ENCODE measurements at regions not wholly inside any gene's neighbourhood (a gene's known extent, or its start where the extent isn't known, plus 50 kb on each side); places are given as distances from the start of the nearest gene placed in this dataset.
"Not testable (repeated sequence)": the region's sequence is repeated elsewhere in the genome, so short reads cannot be mapped to it uniquely, and the experiment has no call there.

GRCh38 chr4:158970812-158971211, 132.1 kb upstream of the RAPGEF2 start:
- Histone ChIP-seq H3K9me3 (ENCODE audit: control insufficient read depth in 4 of 4, insufficient read depth in 3 of 4, low read length in 3 of 4) (no peaks in the 10 kb centered on the region), H3K9ac (ENCODE audit: insufficient read depth in 1 of 2, low read length in 2 of 2) (no peak overlapping the region), H3K36me3 (ENCODE audit: control insufficient read depth in 4 of 4, insufficient read depth in 4 of 4, low read length in 4 of 4) (no peaks in the 10 kb centered on the region), H3K4me3 (no peak overlapping the region), H3K27me3 (ENCODE audit: control insufficient read depth in 3 of 3, insufficient read depth in 3 of 3, low read length in 2 of 3) (no peaks in the 10 kb centered on the region), H3K4me1 (ENCODE audit: control insufficient read depth in 5 of 5, insufficient read depth in 5 of 5, low read length in 5 of 5) (no peaks in the 10 kb centered on the region), H3K27ac (ENCODE audit: low read depth in 1 of 2, low read length in 1 of 2) (no peak overlapping the region)
- WGBS, 2 donors: 80 to 83% methylated on average over 3 of the region's 3 CpGs
- no peak for TF ChIP-seq CTCF (IDR thresholded peaks at IDR 0.05; ENCODE audit: control extremely low read depth, extremely low read depth)
- DNase-seq: peak in 1 of 3 donors; percentile 2
- ATAC-seq (ENCODE audit: insufficient read depth, low FRiP score): no peak

- not testable (repeated sequence) for H3K9me3 ChIP-seq (ENCODE audit: control insufficient read depth in 4 of 4, insufficient read depth in 3 of 4, low read length in 3 of 4); DNase-seq; H3K36me3 ChIP-seq (ENCODE audit: control insufficient read depth in 4 of 4, insufficient read depth in 4 of 4, low read length in 4 of 4); H3K9ac ChIP-seq (ENCODE audit: insufficient read depth in 1 of 2, low read length in 2 of 2); H3K4me3 ChIP-seq; ATAC-seq (ENCODE audit: insufficient read depth, low FRiP score); H3K27ac ChIP-seq (ENCODE audit: low read depth in 1 of 2, low read length in 1 of 2); H3K4me1 ChIP-seq (ENCODE audit: control insufficient read depth in 5 of 5, insufficient read depth in 5 of 5, low read length in 5 of 5); H3K27me3 ChIP-seq (ENCODE audit: control insufficient read depth in 3 of 3, insufficient read depth in 3 of 3, low read length in 2 of 3)
- WGBS, 2 donors: 88 to 93% methylated on average over 2 of the region's 2 CpGs
Observed at GRCh38 chr4:158974438-158974837, 128.4 kb upstream of the RAPGEF2 start.

- H3K27me3 ChIP-seq (ENCODE audit: control insufficient read depth in 3 of 3, insufficient read depth in 3 of 3, low read length in 2 of 3); H3K9ac ChIP-seq (ENCODE audit: insufficient read depth in 1 of 2, low read length in 2 of 2); H3K4me3 ChIP-seq; H3K9me3 ChIP-seq (ENCODE audit: control insufficient read depth in 4 of 4, insufficient read depth in 3 of 4, low read length in 3 of 4); H3K27ac ChIP-seq (ENCODE audit: low read depth in 1 of 2, low read length in 1 of 2); H3K4me1 ChIP-seq (ENCODE audit: control insufficient read depth in 5 of 5, insufficient read depth in 5 of 5, low read length in 5 of 5); H3K36me3 ChIP-seq (ENCODE audit: control insufficient read depth in 4 of 4, insufficient read depth in 4 of 4, low read length in 4 of 4); DNase-seq; ATAC-seq (ENCODE audit: insufficient read depth, low FRiP score): not testable (repeated sequence)
- WGBS, 2 donors: 94 to 98% methylated on average over 5 of the region's 5 CpGs
Observed at GRCh38 chr4:158980711-158981110, 122.2 kb upstream of the RAPGEF2 start.

GRCh38 chr4:158991534-158992155, 111.2 kb upstream of the RAPGEF2 start:
- DNase-seq (no peak), ATAC-seq (ENCODE audit: insufficient read depth, low FRiP score) (no peak)
- Histone ChIP-seq H3K9ac (ENCODE audit: insufficient read depth in 1 of 2, low read length in 2 of 2) (no peak overlapping the region), H3K4me3 (no peak overlapping the region), H3K27me3 (ENCODE audit: control insufficient read depth in 3 of 3, insufficient read depth in 3 of 3, low read length in 2 of 3) (no peaks in the 10 kb centered on the region), H3K9me3 (ENCODE audit: control insufficient read depth in 4 of 4, insufficient read depth in 3 of 4, low read length in 3 of 4) (no peaks in the 10 kb centered on the region), H3K27ac (ENCODE audit: low read depth in 1 of 2, low read length in 1 of 2) (no peak overlapping the region), H3K36me3 (ENCODE audit: control insufficient read depth in 4 of 4, insufficient read depth in 4 of 4, low read length in 4 of 4) (no peaks in the 10 kb centered on the region), H3K4me1 (ENCODE audit: control insufficient read depth in 5 of 5, insufficient read depth in 5 of 5, low read length in 5 of 5) (no peaks in the 10 kb centered on the region)
- TF ChIP-seq CTCF (IDR thresholded peaks at IDR 0.05; ENCODE audit: control extremely low read depth, extremely low read depth): no peak
- 91 to 93% methylated on average over 5 of the region's 5 CpGs for WGBS, 2 donors
